ENCODE measurements at regions not wholly inside any gene's neighbourhood (a gene's known extent, or its start where the extent isn't known, plus 50 kb on each side); places are given as distances from the start of the nearest gene placed in this dataset.

DNA sequence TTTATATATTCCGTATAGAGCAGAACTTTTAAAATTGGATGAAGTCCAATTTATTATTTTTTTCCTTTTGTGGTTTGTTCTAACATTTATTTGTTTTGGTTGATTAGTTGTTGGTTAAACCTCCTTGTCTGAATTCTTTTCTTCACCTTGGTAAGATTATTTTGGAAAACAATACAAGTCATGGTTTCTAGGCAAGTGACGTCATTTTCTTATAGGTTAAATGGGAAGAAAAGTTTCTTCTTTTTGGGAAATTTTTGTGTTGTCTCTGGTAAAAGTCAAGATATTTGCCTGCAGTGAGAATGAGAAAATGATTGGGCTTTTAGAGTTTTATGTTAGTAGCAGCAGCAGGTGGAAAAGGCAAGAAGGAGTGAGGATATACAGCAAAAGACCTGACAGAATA is 197.9 kb downstream of the OTOR start:
- no peak for FAIRE-seq
- Histone ChIP-seq H3K4me3 (ENCODE audit: control insufficient read depth in 2 of 3, extremely low read depth in 1 of 3, insufficient read depth in 2 of 3, low read depth in 1 of 3, low read length in 3 of 3) (no peak overlapping the region), H4K20me1 (ENCODE audit: control insufficient read depth, extremely low read depth, insufficient read depth, low read length) (no peaks in the 10 kb centered on the region), H3K4me1 (ENCODE audit: control insufficient read depth, extremely low read depth, insufficient read depth, low read length) (no peaks in the 10 kb centered on the region), H3K4me2 (ENCODE audit: control insufficient read depth, extremely low read depth, insufficient read depth, low read depth, low read length) (no peak overlapping the region), H3K27me3 (ENCODE audit: control insufficient read depth, extremely low read depth, insufficient read depth, low read length) (no peaks in the 10 kb centered on the region), H3K9me3 (ENCODE audit: control insufficient read depth, low read depth, low read length) (no peaks in the 10 kb centered on the region), H2AFZ (ENCODE audit: control insufficient read depth, low read length) (no peak overlapping the region), H3K9ac (ENCODE audit: control insufficient read depth, extremely low read depth, insufficient read depth, low read length) (no peak overlapping the region), H3K9me1 (ENCODE audit: control insufficient read depth, extremely low read depth, insufficient read depth, low read length) (no peaks in the 10 kb centered on the region), H3K79me2 (ENCODE audit: control insufficient read depth, insufficient read depth, low read length) (no peaks in the 10 kb centered on the region), H3K36me3 (ENCODE audit: control insufficient read depth in 2 of 2, extremely low read depth in 1 of 2, insufficient read depth in 2 of 2, low read length in 2 of 2) (no peaks in the 10 kb centered on the region), H3K27ac (ENCODE audit: control insufficient read depth, insufficient read depth, low read length) (no peak overlapping the region)
- dilution Hi-C loops (cut with MboI; ENCODE audit: extremely low pct_ligation_motif_present, low sequenced_read_pairs), result no loop called here
- DNase-seq (ENCODE audit: low read depth, low spot score), result no peak
- TF ChIP-seq, protein P1, sequence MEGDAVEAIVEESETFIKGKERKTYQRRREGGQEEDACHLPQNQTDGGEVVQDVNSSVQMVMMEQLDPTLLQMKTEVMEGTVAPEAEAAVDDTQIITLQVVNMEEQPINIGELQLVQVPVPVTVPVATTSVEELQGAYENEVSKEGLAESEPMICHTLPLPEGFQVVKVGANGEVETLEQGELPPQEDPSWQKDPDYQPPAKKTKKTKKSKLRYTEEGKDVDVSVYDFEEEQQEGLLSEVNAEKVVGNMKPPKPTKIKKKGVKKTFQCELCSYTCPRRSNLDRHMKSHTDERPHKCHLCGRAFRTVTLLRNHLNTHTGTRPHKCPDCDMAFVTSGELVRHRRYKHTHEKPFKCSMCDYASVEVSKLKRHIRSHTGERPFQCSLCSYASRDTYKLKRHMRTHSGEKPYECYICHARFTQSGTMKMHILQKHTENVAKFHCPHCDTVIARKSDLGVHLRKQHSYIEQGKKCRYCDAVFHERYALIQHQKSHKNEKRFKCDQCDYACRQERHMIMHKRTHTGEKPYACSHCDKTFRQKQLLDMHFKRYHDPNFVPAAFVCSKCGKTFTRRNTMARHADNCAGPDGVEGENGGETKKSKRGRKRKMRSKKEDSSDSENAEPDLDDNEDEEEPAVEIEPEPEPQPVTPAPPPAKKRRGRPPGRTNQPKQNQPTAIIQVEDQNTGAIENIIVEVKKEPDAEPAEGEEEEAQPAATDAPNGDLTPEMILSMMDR (optimal IDR thresholded peaks at IDR 0.05 in 1 of 3, IDR thresholded peaks at IDR 0.05 in 1 of 3, conservative IDR thresholded peaks at IDR 0.05 in 1 of 3; ENCODE audit: extremely low read depth in 1 of 3, insufficient read depth in 2 of 3, low read length in 3 of 3), result no peak
- no peak for TF ChIP-seq EZH2 (IDR thresholded peaks at IDR 0.05; ENCODE audit: low read length)

DNA sequence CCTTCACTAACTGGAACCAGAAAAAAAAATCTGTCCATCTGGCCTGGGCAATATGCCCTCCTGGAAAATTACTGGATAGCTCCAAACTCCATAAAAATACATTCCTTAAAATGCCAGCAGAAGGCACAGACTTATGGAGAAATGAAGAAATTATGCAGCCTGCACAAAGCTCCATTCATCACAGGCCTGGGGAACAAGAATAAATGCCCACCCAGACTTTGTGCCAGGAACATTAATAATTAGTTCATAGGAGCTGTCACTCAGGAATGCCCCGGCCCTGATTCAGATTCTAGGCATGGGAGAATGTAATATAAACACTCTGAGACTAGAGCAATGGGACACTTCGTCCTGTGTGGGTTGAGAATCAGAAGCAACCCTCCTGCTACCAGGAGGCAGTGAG is 199.3 kb downstream of the OTOR start:
- Histone ChIP-seq H3K27me3 (ENCODE audit: control insufficient read depth, extremely low read depth, insufficient read depth, low read length) (no peaks in the 10 kb centered on the region), H3K9me3 (ENCODE audit: control insufficient read depth, low read depth, low read length) (no peaks in the 10 kb centered on the region)
- dilution Hi-C loops (cut with MboI; ENCODE audit: extremely low pct_ligation_motif_present, low sequenced_read_pairs), result no loop called here

More for the DNA sequence above, 199.3 kb downstream of the OTOR start:
- H3K9me1 ChIP-seq (ENCODE audit: control insufficient read depth, extremely low read depth, insufficient read depth, low read length), result no peaks in the 10 kb centered on the region
- H3K4me1 ChIP-seq (ENCODE audit: control insufficient read depth, extremely low read depth, insufficient read depth, low read length), result no peaks in the 10 kb centered on the region
- no peak overlapping the region for H3K4me2 ChIP-seq (ENCODE audit: control insufficient read depth, extremely low read depth, insufficient read depth, low read depth, low read length)
- H3K27ac ChIP-seq (ENCODE audit: control insufficient read depth, insufficient read depth, low read length), result no peak overlapping the region
- no peaks in the 10 kb centered on the region for H4K20me1 ChIP-seq (ENCODE audit: control insufficient read depth, extremely low read depth, insufficient read depth, low read length)
- H3K36me3 ChIP-seq (ENCODE audit: control insufficient read depth in 2 of 2, extremely low read depth in 1 of 2, insufficient read depth in 2 of 2, low read length in 2 of 2), result no peaks in the 10 kb centered on the region
- H2AFZ ChIP-seq (ENCODE audit: control insufficient read depth, low read length), result no peak overlapping the region
- TF ChIP-seq EZH2 (IDR thresholded peaks at IDR 0.05; ENCODE audit: low read length), result no peak
- TF ChIP-seq, protein P1 (optimal IDR thresholded peaks at IDR 0.05 in 1 of 3, IDR thresholded peaks at IDR 0.05 in 1 of 3, conservative IDR thresholded peaks at IDR 0.05 in 1 of 3; ENCODE audit: extremely low read depth in 1 of 3, insufficient read depth in 2 of 3, low read length in 3 of 3), result no peak
- FAIRE-seq, result no peak
- H3K9ac ChIP-seq (ENCODE audit: control insufficient read depth, extremely low read depth, insufficient read depth, low read length), result no peak overlapping the region
- no peak overlapping the region for H3K4me3 ChIP-seq (ENCODE audit: control insufficient read depth in 2 of 3, extremely low read depth in 1 of 3, insufficient read depth in 2 of 3, low read depth in 1 of 3, low read length in 3 of 3)
- no peak for DNase-seq (ENCODE audit: low read depth, low spot score)
- no peaks in the 10 kb centered on the region for H3K79me2 ChIP-seq (ENCODE audit: control insufficient read depth, insufficient read depth, low read length)

All from keratinocyte (primary cell).